Right lobe of liver (tissue), 4 donors: ENCODE measurements at regions not wholly inside any gene's neighbourhood (a gene's known extent, or its start where the extent isn't known, plus 50 kb on each side); places are given as distances from the start of the nearest gene placed in this dataset.

Experiments used
- CTCF ChIP-seq, 4 donors: fragments of 200-600 bp in 3 of 4; fragments of 450-650 bp in 1 of 4; IDR thresholded peaks; one replicate each; pipeline versions ENCODE4 v1.5.1 to v1.8.0; 2016 to 2022; ENCODE audit warnings: antibody characterized with exemption in 4 of 4, mild to moderate bottlenecking in 2 of 4
- POLR2A ChIP-seq: fragments of 450-650 bp; IDR thresholded peaks from one replicate; pipeline ENCODE4 v1.6.1; 2017; ENCODE audit warnings: antibody characterized with exemption, mild to moderate bottlenecking
- donor health status: DM: no; HTN: no; CAD: no.
- donor health status: DM: no; HTN: no; CAD: no.
- donor health status: DM: no; HTN: yes; CAD: no.

- no peak for TF ChIP-seq POLR2A
- no peak for TF ChIP-seq CTCF (IDR thresholded peaks at IDR 0.05)
Measured at GRCh38 chr3:103624271-103624670, 1189.5 kb downstream of the ZPLD1 start.
